Eye (tissue), 1 donor: ENCODE measurements at regions not wholly inside any gene's neighbourhood (a gene's known extent, or its start where the extent isn't known, plus 50 kb on each side); places are given as distances from the start of the nearest gene placed in this dataset.
A peak's percentile ranks its signal among the peaks of the same experiment; 100 is the strongest.

Experiments
- DNase-seq: peaks from one replicate; pipeline ENCODE4 v3.0.0-alpha.2; 2015

DNA sequence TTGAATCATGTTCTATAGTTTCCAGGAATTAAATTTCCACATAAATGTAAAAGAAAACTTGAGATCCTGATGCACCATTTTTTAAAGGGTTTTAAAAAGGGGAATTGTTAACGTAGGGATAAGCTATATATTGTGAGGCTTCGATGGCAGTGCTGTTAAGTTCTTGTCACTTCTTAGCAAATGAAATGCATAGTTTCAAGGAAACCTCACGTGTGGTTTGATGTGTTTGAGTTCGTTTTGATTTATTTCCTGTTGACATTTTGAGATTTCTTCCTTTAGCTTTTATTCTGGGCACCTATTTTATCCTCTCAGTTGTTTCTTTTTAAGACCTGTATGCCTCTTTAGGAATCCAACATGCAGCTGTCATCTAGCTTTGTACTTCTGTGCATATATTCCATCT lies 301.0 kb downstream of the DOCK8 start:
- DNase-seq, result no peak

GRCh38 chr9:517993-518392 lies 303.3 kb downstream of the DOCK8 start:
- DNase-seq, result no peak

DNA sequence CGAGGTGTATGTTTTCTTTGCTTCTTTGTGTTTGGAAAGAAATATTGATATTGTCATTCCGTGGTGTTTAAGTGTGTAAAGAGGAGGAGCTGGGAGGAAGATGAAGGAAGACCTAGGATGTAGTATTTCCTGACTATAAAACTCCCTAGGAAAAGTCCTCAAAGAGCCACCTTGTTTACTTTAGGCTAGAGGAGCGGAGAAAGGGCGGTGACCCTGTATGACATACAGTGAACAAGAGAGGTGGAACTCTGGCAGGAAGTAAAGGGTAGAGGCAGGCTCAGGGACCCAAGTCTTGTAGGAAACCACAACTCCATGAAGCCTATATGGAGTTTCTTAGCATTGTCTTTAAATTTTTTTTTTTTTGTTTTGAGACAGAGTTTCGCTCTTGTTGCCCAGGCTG lies 303.9 kb downstream of the DOCK8 start:
- no peak for DNase-seq

- DNase-seq, result no peak
Measured at GRCh38 chr9:519579-519978, 304.9 kb downstream of the DOCK8 start.

GRCh38 chr9:520302-520701 lies 305.6 kb downstream of the DOCK8 start:
- no peak for DNase-seq

- no peak for DNase-seq
Measured at GRCh38 chr9:522190-522589, 307.5 kb downstream of the DOCK8 start.

DNA sequence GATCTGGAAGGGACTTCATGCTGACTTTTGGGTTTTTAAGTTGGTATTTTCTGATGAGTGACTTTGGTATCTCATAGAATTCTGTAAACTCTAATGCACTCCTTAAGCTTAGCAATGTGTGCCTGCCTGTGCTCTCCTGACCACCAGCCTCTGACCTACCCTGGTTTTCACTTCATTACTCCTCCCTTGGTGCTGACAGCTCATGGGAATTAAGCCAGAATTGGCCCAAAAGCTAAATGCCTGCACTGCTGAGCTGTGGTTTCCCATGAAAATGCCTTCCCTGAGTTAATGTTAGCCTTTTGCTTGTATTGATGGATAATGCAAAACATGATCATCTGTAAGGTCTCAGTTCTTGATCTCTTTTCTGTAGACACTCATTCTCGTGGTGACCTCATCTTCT lies 308.0 kb downstream of the DOCK8 start:
- DNase-seq, result no peak

DNA sequence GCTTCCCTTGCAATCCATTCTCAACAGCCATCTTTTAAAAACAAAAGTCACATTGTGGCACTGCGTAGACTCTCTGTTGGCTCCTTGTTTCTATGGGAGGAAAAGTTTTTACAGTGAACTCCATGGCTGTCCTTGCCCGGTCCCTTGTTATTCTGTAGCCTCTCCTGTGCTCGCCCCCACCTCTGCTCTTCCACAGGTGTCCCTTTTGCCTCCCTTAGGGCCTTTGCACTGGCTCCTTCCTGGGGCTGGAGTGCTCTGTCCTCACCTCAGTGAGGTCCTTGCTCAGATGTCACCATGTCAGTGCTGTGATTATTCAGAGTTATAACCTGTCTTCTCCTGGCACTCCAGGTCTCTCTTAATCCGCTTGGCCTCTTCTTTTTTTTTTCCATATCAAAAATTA lies 308.8 kb downstream of the DOCK8 start:
- DNase-seq, result no peak

- DNase-seq, result no peak
Measured at GRCh38 chr9:524008-524407, 309.3 kb downstream of the DOCK8 start.

DNA sequence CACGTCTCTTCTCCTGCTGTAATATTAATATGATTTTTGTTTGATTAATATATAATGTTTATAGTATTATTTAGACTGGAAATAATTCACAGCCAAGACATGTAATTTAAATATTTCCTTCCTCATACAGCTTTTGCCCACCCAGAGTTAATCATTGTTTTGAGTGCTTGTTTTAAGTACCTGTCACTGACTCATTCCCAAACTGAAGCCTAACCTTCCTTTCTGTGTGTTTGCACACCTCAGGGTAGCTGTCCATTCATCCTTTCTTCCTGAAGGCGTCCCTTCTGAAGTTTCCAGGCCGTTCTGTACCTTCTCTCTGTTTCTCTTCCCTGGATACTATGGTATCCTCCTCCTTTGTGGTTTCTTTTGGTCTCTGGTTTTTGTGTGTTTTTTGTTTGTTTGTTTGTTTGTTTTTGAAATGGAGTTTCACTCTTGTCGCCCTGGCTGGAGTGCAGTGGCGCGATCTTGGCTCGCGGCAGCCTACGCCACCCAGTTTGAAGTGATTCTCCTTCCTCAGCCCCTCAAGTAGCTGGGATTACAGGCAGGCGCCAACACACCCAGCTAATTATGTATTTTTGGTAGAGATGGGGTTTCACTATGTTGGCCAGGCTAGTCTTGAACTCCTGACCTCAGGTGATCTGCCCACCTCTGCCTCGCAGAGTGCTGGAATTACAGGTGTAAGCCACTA lies 312.4 kb downstream of the DOCK8 start:
- DNase-seq, result no peak

GRCh38 chr9:529731-530130 lies 311.8 kb upstream of the DMRT1 start:
- DNase-seq, result no peak

- no peak for DNase-seq
Measured at GRCh38 chr9:530681-531080, 310.8 kb upstream of the DMRT1 start.

- DNase-seq, result no peak
Measured at GRCh38 chr9:532707-533106, 308.8 kb upstream of the DMRT1 start.

- no peak for DNase-seq
Measured at GRCh38 chr9:534886-535285, 306.6 kb upstream of the DMRT1 start.

DNA sequence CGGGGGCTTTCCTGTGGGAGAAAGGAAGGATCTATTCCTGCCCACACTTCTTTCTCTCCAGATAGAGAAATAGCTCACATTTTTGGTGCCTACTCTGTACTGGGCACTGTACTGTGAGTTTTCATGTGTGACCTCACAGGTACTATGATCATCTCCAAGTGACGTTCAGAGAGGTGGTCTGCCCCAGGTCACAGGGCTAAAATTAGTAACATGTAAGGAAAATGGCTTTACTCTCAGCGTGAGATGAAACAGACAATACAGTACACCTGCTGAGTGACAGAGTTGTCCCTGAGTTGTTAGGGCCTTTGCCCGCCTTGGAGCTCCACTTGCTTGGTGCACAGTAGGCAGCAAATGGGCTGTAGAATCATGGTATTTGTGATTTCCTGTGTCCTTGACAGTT lies 306.1 kb upstream of the DMRT1 start:
- no peak for DNase-seq

DNA sequence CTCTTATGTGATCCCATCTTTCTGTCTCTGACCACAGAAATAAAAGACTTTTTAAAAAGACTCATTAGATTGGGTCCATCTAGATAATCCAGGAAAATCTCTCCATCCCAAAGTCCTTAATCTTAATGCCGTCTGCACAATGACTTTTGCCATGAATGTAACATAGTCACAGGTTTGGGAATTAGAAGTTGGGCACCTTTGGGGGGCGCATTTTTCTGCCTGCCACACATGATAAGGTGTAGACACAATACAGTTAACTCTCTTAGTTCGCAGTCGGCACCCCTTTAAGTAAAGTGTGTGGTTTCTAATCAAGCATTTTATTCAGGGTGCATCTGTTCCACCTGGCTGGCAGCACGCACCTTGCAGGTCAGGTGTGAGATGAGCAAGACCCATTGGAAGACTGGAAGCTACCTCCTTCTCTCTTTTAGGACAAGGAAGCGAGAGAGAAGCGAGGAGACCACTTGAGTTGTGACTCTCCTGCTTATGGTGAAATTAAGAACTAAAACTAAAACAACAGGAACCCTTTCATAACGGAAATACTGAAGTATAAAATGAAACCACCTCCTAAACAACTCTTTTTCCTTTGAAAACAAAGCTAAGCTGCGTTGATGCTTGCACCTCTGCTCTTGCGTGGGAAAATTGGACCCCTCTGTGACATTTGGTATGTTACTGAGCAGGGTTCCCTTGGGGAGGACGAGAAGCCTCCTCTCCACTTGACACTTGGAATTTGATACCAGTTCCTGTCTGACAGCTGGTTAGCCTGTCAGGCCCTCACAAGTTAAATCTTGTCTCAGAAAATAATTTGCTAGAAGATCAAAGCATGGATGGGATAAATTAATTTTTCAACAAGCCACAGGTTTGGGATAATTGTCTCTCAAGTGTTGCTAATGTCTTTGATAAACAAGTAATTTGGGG lies 304.6 kb upstream of the DMRT1 start:
- peak; percentile 49 for DNase-seq

GRCh38 chr9:543478-543877 lies 298.0 kb upstream of the DMRT1 start:
- no peak for DNase-seq

- no peak for DNase-seq
Measured at GRCh38 chr9:545480-545879, 296.0 kb upstream of the DMRT1 start.

DNA sequence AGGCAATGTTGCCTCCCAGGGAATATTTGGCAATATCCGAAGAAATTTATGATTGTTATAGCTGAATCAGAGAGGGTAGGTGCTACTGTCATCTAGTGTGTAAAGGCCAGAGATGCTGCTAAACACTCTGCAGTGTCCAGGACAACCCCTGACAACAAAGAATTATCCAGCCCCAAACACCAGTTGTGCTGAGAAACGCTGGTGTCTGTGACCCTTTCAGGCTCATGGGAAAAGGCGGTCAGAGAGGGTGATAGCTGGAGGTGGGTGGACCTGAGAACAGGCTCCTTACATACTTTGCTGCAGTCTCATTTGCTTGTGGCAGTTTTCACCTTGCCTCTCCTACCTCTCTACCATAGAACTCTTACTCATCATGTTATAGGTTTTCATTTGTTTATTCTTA lies 295.3 kb upstream of the DMRT1 start:
- no peak for DNase-seq

DNA sequence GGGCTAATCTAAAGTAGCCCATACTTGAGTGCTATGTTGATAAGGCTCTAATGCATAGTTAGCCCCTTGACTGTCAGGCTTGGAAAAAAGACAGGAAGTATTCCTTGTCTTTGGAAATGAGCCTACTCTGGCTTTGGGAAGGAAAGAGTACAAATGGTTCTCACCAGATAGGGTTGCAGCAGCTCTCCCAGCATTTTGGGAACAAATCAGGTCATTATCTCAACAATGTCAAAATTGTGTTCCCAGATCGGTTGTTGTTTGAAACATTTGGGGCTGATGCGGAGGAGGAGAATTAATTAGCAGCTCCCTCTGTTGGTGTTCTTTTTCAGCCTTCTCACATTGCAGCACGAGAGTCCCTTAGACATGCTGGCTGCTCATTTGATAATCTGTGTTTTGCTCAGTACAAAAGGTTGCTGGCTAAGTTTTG lies 294.7 kb upstream of the DMRT1 start:
- peak; percentile 67 for DNase-seq

DNA sequence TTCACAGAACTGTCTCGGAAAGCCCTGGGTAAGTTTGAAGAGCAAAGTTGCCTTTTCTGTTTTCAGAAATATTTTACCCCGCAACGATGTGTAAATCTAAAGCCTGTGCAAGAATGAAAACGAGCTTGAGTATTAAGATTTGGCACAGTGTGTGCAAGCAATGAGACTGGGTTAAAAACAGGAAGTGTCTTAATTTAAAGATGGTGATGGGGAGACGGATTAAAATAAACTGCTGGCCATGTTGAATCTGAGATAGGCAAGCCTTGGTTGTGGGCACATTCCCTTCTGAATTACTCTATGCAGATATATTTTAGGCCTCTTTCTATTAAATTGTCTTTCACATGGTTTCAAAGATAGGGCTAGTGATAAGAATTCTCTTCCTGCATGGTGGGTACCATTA lies 294.2 kb upstream of the DMRT1 start:
- no peak for DNase-seq

DNA sequence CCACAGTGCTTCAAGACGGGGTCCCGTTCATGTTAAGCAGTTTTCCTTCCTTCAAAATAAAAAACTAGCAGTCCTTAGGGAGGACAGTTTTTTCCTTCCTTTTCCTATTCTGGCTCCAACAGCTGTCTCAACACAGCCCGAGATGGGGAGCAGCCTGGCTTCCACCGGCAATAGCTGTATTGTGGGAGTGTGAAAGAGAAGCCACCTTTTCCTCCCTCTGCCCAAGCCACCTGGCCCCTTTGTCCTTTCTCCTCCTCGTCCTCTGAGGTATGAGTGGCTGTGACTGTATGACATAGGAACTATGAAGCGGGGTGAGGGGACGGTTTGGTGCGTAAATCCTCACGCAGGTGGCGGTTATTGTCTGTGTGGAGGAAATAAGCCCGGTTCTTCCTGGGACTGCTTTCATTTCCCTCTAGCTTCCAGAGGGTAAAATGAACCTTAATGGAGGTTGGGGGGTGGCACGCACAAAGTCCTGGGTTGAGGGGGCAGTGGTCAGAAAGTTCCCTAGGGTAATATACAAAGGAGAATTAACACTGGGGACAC lies 292.0 kb upstream of the DMRT1 start:
- DNase-seq, result no peak

- DNase-seq, result peak; percentile 2
Measured at GRCh38 chr9:550333-550732, 291.2 kb upstream of the DMRT1 start.
